Peyer's patch (tissue), 4 donors: ENCODE measurements at regions not wholly inside any gene's neighbourhood (a gene's known extent, or its start where the extent isn't known, plus 50 kb on each side); places are given as distances from the start of the nearest gene placed in this dataset.

Source experiments
- POLR2A ChIP-seq, 2 donors: fragments of 450-650 bp; IDR thresholded peaks; one replicate each; pipeline ENCODE4 v1.5.1; 2017; ENCODE audit warnings: antibody characterized with exemption in 2 of 2, mild to moderate bottlenecking in 2 of 2, moderate library complexity in 2 of 2
- TF ChIP-seq, protein P1 (sequence below), 6 experiments: fragments of 450-650 bp in 4 of 6; fragments of 200-600 bp in 2 of 6; sonication (generic) in 1 of 6; IDR thresholded peaks; one replicate each; pipeline ENCODE4 v1.5.1; 2017 to 2019; ENCODE audit warnings: antibody characterized with exemption in 6 of 6, mild to moderate bottlenecking in 3 of 6, moderate library complexity in 1 of 6

- TF ChIP-seq POLR2A (IDR thresholded peaks at IDR 0.05): no peak
- TF ChIP-seq, protein P1, sequence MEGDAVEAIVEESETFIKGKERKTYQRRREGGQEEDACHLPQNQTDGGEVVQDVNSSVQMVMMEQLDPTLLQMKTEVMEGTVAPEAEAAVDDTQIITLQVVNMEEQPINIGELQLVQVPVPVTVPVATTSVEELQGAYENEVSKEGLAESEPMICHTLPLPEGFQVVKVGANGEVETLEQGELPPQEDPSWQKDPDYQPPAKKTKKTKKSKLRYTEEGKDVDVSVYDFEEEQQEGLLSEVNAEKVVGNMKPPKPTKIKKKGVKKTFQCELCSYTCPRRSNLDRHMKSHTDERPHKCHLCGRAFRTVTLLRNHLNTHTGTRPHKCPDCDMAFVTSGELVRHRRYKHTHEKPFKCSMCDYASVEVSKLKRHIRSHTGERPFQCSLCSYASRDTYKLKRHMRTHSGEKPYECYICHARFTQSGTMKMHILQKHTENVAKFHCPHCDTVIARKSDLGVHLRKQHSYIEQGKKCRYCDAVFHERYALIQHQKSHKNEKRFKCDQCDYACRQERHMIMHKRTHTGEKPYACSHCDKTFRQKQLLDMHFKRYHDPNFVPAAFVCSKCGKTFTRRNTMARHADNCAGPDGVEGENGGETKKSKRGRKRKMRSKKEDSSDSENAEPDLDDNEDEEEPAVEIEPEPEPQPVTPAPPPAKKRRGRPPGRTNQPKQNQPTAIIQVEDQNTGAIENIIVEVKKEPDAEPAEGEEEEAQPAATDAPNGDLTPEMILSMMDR (IDR thresholded peaks at IDR 0.05): no peak
Measured at GRCh38 chr3:187618722-187619121, 51.5 kb downstream of the SST start.
